GM12892 (cell line): ENCODE measurements at regions not wholly inside any gene's neighbourhood (a gene's known extent, or its start where the extent isn't known, plus 50 kb on each side); places are given as distances from the start of the nearest gene placed in this dataset.

Experiments used
- POLR2A ChIP-seq: IDR thresholded peaks from 2 replicates; pipeline ENCODE4 v1.6.1; 2011; ENCODE audit warnings: low read depth, low read length, control low read depth
- POLR2AphosphoS5 ChIP-seq: IDR thresholded peaks from 2 replicates; pipeline ENCODE4 v1.6.1; 2011; ENCODE audit warnings: low read depth, low read length, control low read depth

DNA sequence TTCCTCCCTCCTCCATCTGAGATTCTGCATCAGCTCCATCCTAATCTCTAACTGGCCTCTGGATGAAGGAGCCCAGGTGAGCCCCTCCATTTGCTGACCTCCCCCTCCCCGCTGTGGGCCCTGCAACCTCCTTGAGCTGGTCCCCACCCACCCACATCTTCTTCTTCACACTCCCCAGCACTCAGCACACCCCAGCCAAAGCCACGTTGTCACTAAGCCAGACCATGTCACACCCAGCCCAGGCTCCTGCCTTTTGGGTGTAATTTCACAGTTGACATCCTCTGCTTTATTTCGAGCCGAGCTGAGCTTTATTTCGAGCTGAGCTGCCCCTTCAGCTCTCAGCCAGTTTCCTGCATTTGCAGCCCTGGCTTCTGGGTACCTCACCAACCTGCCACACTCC lies 282.7 kb upstream of the TNRC6C start:
- no peak for TF ChIP-seq POLR2AphosphoS5
- no peak for TF ChIP-seq POLR2A
